ENCODE measurements at regions not wholly inside any gene's neighbourhood (a gene's known extent, or its start where the extent isn't known, plus 50 kb on each side); places are given as distances from the start of the nearest gene placed in this dataset.

GRCh38 chr17:6248061-6248460 lies 177.9 kb downstream of the WSCD1 start:
- no peaks in the 10 kb centered on the region for H4K20me1 ChIP-seq (replicated peaks in 1 of 2; ENCODE audit: control insufficient read depth in 1 of 2, insufficient read depth in 2 of 2, low read length in 2 of 2)
- H3K14ac ChIP-seq (ENCODE audit: insufficient read length), result no peak overlapping the region
- POLR2A ChIA-PET (ENCODE audit: partially characterized antibody), result no interaction called here
- no peak overlapping the region for H3K4me3 ChIP-seq (ENCODE audit: extremely low read depth in 1 of 4, insufficient read depth in 2 of 4, low read depth in 3 of 4, low read length in 4 of 4)
- no peak overlapping the region for H2BK12ac ChIP-seq (ENCODE audit: low read depth, low read length)
- no peak overlapping the region for H4K8ac ChIP-seq (ENCODE audit: extremely low read depth, insufficient read depth, low read length)
- H3K9me3 ChIP-seq (ENCODE audit: insufficient read depth in 2 of 2, low read depth in 1 of 2, low read length in 1 of 2), result no peaks in the 10 kb centered on the region
- H2BK20ac ChIP-seq (ENCODE audit: low read length), result no peak overlapping the region; the same call in 1 of the 2 replicates
- no peak overlapping the region for H3K4me2 ChIP-seq (ENCODE audit: insufficient read depth in 1 of 2, low read depth in 2 of 2, low read length in 2 of 2)
- H3K36me3 ChIP-seq (ENCODE audit: control insufficient read depth in 2 of 4, insufficient read depth in 4 of 4, low read length in 3 of 4), result no peaks in the 10 kb centered on the region
- no peaks in the 10 kb centered on the region; a peak in 1 of 7 replicates for H3K27me3 ChIP-seq (replicated peaks in 1 of 4; ENCODE audit: control insufficient read depth in 3 of 4, extremely low read depth in 1 of 4, insufficient read depth in 3 of 4, low read length in 3 of 4)
- H4K5ac ChIP-seq (ENCODE audit: insufficient read length, low read depth, low read length), result no peak overlapping the region
- no peaks in the 10 kb centered on the region for H3K79me1 ChIP-seq (ENCODE audit: low read depth, low read length)
- H3K23ac ChIP-seq (ENCODE audit: insufficient read length), result no peak overlapping the region
- no peak overlapping the region for H2AK5ac ChIP-seq (ENCODE audit: low read depth, low read length)
- WGBS, 2 experiments (ENCODE audit: extremely low coverage in 1 of 2, insufficient coverage in 1 of 2, insufficient read length in 1 of 2, insufficient replicate concordance in 2 of 2, low coverage in 1 of 2, low lambda C conversion rate in 2 of 2, missing lambda C conversion rate in 1 of 2), result 75% methylated on average over 4 of the region's 4 CpGs; no CpG with 5 or more reads in 1 of the 2 experiments
- no peak overlapping the region for H2BK15ac ChIP-seq (ENCODE audit: low read length)
- no peak for FAIRE-seq
- H3K4me1 ChIP-seq (replicated peaks in 1 of 4; ENCODE audit: control insufficient read depth in 3 of 4, insufficient read depth in 4 of 4, low read length in 3 of 4), result peaks cover 0 to under 1% (median 0%) of the 10 kb centered on the region in 4 experiments; a peak in 2 of 7 replicates
- no peak overlapping the region for H3K27ac ChIP-seq (ENCODE audit: low read depth, low read length)
- DNase-seq (ENCODE audit: low read depth in 1 of 2, low spot score in 2 of 2), result no peak
- CTCF ChIA-PET (ENCODE audit: partially characterized antibody), result interaction anchor here (1.2 kb wide), 1 partner anchor 544 kb away, joined by 4 read pairs; no protein-coding TSS in a partner anchor
- H3K79me2 ChIP-seq (ENCODE audit: control insufficient read depth in 1 of 2, insufficient read depth in 2 of 2, low read length in 2 of 2), result no peaks in the 10 kb centered on the region
- no peak overlapping the region for H3K56ac ChIP-seq (replicated peaks; ENCODE audit: insufficient read length, low read depth, low read length)
- H3K4ac ChIP-seq (replicated peaks; ENCODE audit: insufficient read length, low read depth, low read length), result no peak overlapping the region
- H3K18ac ChIP-seq (ENCODE audit: extremely low read depth, low read length), result no peak overlapping the region
- no peak overlapping the region for H4K91ac ChIP-seq (replicated peaks; ENCODE audit: insufficient read length, low read length)
- no peak overlapping the region for H3K9ac ChIP-seq (replicated peaks in 1 of 4; ENCODE audit: extremely low read depth in 1 of 4, low read depth in 3 of 4, low read length in 3 of 4)
- no peak overlapping the region for H2BK5ac ChIP-seq (ENCODE audit: low read depth, low read length)
- no peaks in the 10 kb centered on the region; the same call in 1 of the 2 replicates for H3K23me2 ChIP-seq (ENCODE audit: low read depth, low read length)
- no peak overlapping the region for H2AFZ ChIP-seq (ENCODE audit: low read length)
- H2BK120ac ChIP-seq (replicated peaks; ENCODE audit: low read depth, low read length), result no peak overlapping the region
- no peak for TF ChIP-seq E2F6 (IDR thresholded peaks at IDR 0.05)
- no peak for TF ChIP-seq SP1 (IDR thresholded peaks at IDR 0.05; ENCODE audit: low read depth, low read length)
- TF ChIP-seq SP2 (IDR thresholded peaks at IDR 0.05; ENCODE audit: low read length), result no peak
- no peak for TF ChIP-seq SIRT6 (IDR thresholded peaks at IDR 0.05; ENCODE audit: low read length)
- TF ChIP-seq RAD21 (IDR thresholded peaks at IDR 0.05 in 1 of 2, conservative IDR thresholded peaks at IDR 0.05 in 1 of 2; ENCODE audit: low read depth in 2 of 2, low read length in 2 of 2), result no peak
- no peak for TF ChIP-seq POLR2A (IDR thresholded peaks at IDR 0.05; ENCODE audit: control extremely low read depth in 1 of 2, low read depth in 2 of 2, low read length in 2 of 2)
- TF ChIP-seq CBX8 (IDR thresholded peaks at IDR 0.05; ENCODE audit: borderline replicate concordance, low read depth, low read length), result no peak
- no peak for TF ChIP-seq GTF2F1 (IDR thresholded peaks at IDR 0.05; ENCODE audit: borderline replicate concordance, low read depth, low read length)
- no peak for TF ChIP-seq RXRA (IDR thresholded peaks at IDR 0.05; ENCODE audit: insufficient read depth, low read depth, low read length)
- TF ChIP-seq POU5F1 (IDR thresholded peaks at IDR 0.05; ENCODE audit: low read depth, low read length), result no peak
- TF ChIP-seq RFX5 (IDR thresholded peaks at IDR 0.05; ENCODE audit: borderline replicate concordance, low read depth, low read length), result no peak
- no peak for TF ChIP-seq BCL11A (IDR thresholded peaks at IDR 0.05; ENCODE audit: low read depth in 2 of 2, low read length in 2 of 2)
- TF ChIP-seq POLR2AphosphoS5 (IDR thresholded peaks at IDR 0.05; ENCODE audit: low read depth, low read length), result no peak
- TF ChIP-seq NRF1 (IDR thresholded peaks at IDR 0.05; ENCODE audit: low read depth, low read length), result no peak
- no peak for TF ChIP-seq SIX5 (IDR thresholded peaks at IDR 0.05; ENCODE audit: low read depth, low read length)

Measured in H1 (cell line).